ENCODE measurements at regions not wholly inside any gene's neighbourhood (a gene's known extent, or its start where the extent isn't known, plus 50 kb on each side); places are given as distances from the start of the nearest gene placed in this dataset.

GRCh38 chr6:16918586-16918985, 157.3 kb upstream of the ATXN1 start:
- no peaks in the 10 kb centered on the region for H3K36me3 ChIP-seq (ENCODE audit: control insufficient read depth, insufficient read depth, low read length)
- DNase-seq (ENCODE audit: extremely low read depth in 1 of 4, low spot score in 3 of 4) (peak in 1 of 4 experiments; percentile 16), ATAC-seq (0 out of 3 replicates have a peak, but pooled peaks have one; percentile 41), FAIRE-seq (no peak)
- no peak overlapping the region for H3K27ac ChIP-seq (ENCODE audit: extremely low read depth, low read depth, low read length)
- no peak overlapping the region for H3K4me3 ChIP-seq
- H2AFZ ChIP-seq (ENCODE audit: low read depth, low read length) = no peak overlapping the region
- no peaks in the 10 kb centered on the region for H3K9me1 ChIP-seq (ENCODE audit: control insufficient read depth, insufficient read depth, low read length)
- no peaks in the 10 kb centered on the region for H3K4me1 ChIP-seq (replicated peaks in 1 of 2; ENCODE audit: control insufficient read depth in 2 of 2, insufficient read depth in 2 of 2, low read length in 2 of 2)
- no peaks in the 10 kb centered on the region; a peak in 1 of 5 replicates for H3K27me3 ChIP-seq (ENCODE audit: control insufficient read depth in 2 of 2, insufficient read depth in 2 of 2, low read length in 2 of 2)
- in situ Hi-C loops (cut with MboI) (no loop called here), intact Hi-C loops (cut with micrococcal nuclease) (no loop called here)
- H3K4me2 ChIP-seq (ENCODE audit: insufficient read depth, low read length) = no peak overlapping the region
- H4K20me1 ChIP-seq (replicated peaks; ENCODE audit: control insufficient read depth, insufficient read depth, low read length) = no peaks in the 10 kb centered on the region
- no peaks in the 10 kb centered on the region for H3K9me3 ChIP-seq (replicated peaks; ENCODE audit: control insufficient read depth, insufficient read depth, low read depth, low read length)
- 2% methylated on average over 10 of the region's 10 CpGs for WGBS (ENCODE audit: insufficient coverage, low coverage, missing lambda C conversion rate)
- CTCF ChIA-PET (ENCODE audit: low intra/inter-chr PET ratio) = no interaction called here
- no peaks in the 10 kb centered on the region for H3K79me2 ChIP-seq (ENCODE audit: control insufficient read depth, insufficient read depth, low read length)
- no peak overlapping the region for H3K9ac ChIP-seq (ENCODE audit: insufficient read depth in 1 of 2, low read depth in 2 of 2, low read length in 2 of 2)
- BruUV-seq (replicated peaks) = no TSS peak
- no peak for TF ChIP-seq HDGF (IDR thresholded peaks at IDR 0.05)
- peak; percentile 86 for TF ChIP-seq CHD2 (IDR thresholded peaks at IDR 0.05; ENCODE audit: low read depth, low read length)
- TF ChIP-seq RBM25 (IDR thresholded peaks at IDR 0.05; ENCODE audit: low read depth, low read length, severe bottlenecking) = peak; percentile 40
- no peak for TF ChIP-seq RFX1 (IDR thresholded peaks at IDR 0.05)
- POLR2A ChIA-PET = no interaction called here

- FAIRE-seq (peak; percentile 51), DNase-seq (ENCODE audit: extremely low read depth in 1 of 4, low spot score in 3 of 4) (no peak), ATAC-seq (peak; percentile 75)
- Histone ChIP-seq H2AFZ (ENCODE audit: low read depth, low read length) (peak overlapping the region; percentile 55; the same call in 1 of the 2 replicates), H3K9me1 (ENCODE audit: control insufficient read depth, insufficient read depth, low read length) (no peaks in the 10 kb centered on the region), H4K20me1 (replicated peaks; ENCODE audit: control insufficient read depth, insufficient read depth, low read length) (no peaks in the 10 kb centered on the region), H3K36me3 (ENCODE audit: control insufficient read depth, insufficient read depth, low read length) (no peaks in the 10 kb centered on the region), H3K9ac (ENCODE audit: insufficient read depth in 1 of 2, low read depth in 2 of 2, low read length in 2 of 2) (no peak overlapping the region), H3K4me2 (ENCODE audit: insufficient read depth, low read length) (no peak overlapping the region), H3K4me3 (no peak overlapping the region), H3K27me3 (ENCODE audit: control insufficient read depth in 2 of 2, insufficient read depth in 2 of 2, low read length in 2 of 2) (no peaks in the 10 kb centered on the region), H3K9me3 (replicated peaks; ENCODE audit: control insufficient read depth, insufficient read depth, low read depth, low read length) (no peaks in the 10 kb centered on the region; the same call in 1 of the 2 replicates), H3K27ac (ENCODE audit: extremely low read depth, low read depth, low read length) (no peak overlapping the region), H3K4me1 (replicated peaks in 1 of 2; ENCODE audit: control insufficient read depth in 2 of 2, insufficient read depth in 2 of 2, low read length in 2 of 2) (no peaks in the 10 kb centered on the region), H3K79me2 (ENCODE audit: control insufficient read depth, insufficient read depth, low read length) (no peaks in the 10 kb centered on the region)
- WGBS (ENCODE audit: insufficient coverage, low coverage, missing lambda C conversion rate) = 3% methylated on average over 3 of the region's 3 CpGs
- POLR2A ChIA-PET = no interaction called here
- BruUV-seq (replicated peaks) = no TSS peak
- in situ Hi-C loops (cut with MboI) (no loop called here), intact Hi-C loops (cut with micrococcal nuclease) (no loop called here)
- CTCF ChIA-PET (ENCODE audit: low intra/inter-chr PET ratio) = no interaction called here
- TF ChIP-seq CTCF (IDR thresholded peaks at IDR 0.05 in 2 of 3, conservative IDR thresholded peaks at IDR 0.05 in 1 of 3; ENCODE audit: insufficient read depth in 2 of 3, low read depth in 1 of 3, low read length in 3 of 3) (peak in 1 of 3 experiments; percentile 16; a peak in 1 of 6 replicates), SAFB (IDR thresholded peaks at IDR 0.05; ENCODE audit: borderline replicate concordance, low read depth, low read length) (no peak), HMBOX1 (IDR thresholded peaks at IDR 0.05) (0 out of 2 replicates have a peak, but pooled peaks have one; percentile 31), PBX2 (CRISPR knock-in tag; IDR thresholded peaks at IDR 0.05; ENCODE audit: low read depth) (no peak), PBX2 (tag; conservative IDR thresholded peaks at IDR 0.05; ENCODE audit: low read depth) (0 out of 2 replicates have a peak, but pooled peaks have one; percentile 13), PKNOX1 (IDR thresholded peaks at IDR 0.05) (peak; percentile 61)
Observed at GRCh38 chr6:16914184-16914583, 152.9 kb upstream of the ATXN1 start.

Data from K562 (cell line).